Cardiac muscle cell (in vitro differentiated cells and primary cell): ENCODE measurements at regions not wholly inside any gene's neighbourhood (a gene's known extent, or its start where the extent isn't known, plus 50 kb on each side); places are given as distances from the start of the nearest gene placed in this dataset.

Experiments used
- DNase-seq, 2 donors: peaks; one replicate each; pipeline versions ENCODE4 v3.0.0 to v3.0.0-alpha.2; 2010 to 2017; ENCODE audit warnings: low read depth in 1 of 2, low spot score in 1 of 2
- H3K27ac ChIP-seq: fragments of 200-600 bp; sonication (generic); 2 replicates; pipeline ENCODE4 v1.5.1; 2016
- H3K27me3 ChIP-seq: fragments of 200-600 bp; sonication (generic); 2 replicates; pipeline ENCODE4 v1.6.0; 2016; ENCODE audit warnings: control low read depth
- H3K36me3 ChIP-seq: fragments of 200-600 bp; sonication (generic); 2 replicates; pipeline ENCODE4 v1.5.1; 2016; ENCODE audit warnings: control low read depth
- H3K4me1 ChIP-seq: fragments of 200-600 bp; sonication (generic); 2 replicates; pipeline ENCODE4 v1.8.1; 2017; ENCODE audit warnings: low read depth, mild to moderate bottlenecking, mixed run types
- H3K4me3 ChIP-seq: fragments of 200-600 bp; sonication (generic); 2 replicates; pipeline ENCODE4 v1.5.1; 2016; ENCODE audit warnings: mild to moderate bottlenecking
- H3K9me3 ChIP-seq: fragments of 200-600 bp; sonication (generic); 2 replicates; pipeline ENCODE4 v1.5.1; 2017; ENCODE audit warnings: low read depth, mild to moderate bottlenecking, control low read depth
- CTCF ChIP-seq: IDR thresholded peaks from 2 replicates; pipeline ENCODE4 v1.5.1; 2012; ENCODE audit warnings: low read depth, mild to moderate bottlenecking, low read length

GRCh38 chr17:71339206-71339605, 781.6 kb upstream of the SOX9 start:
- H3K4me1 ChIP-seq, result no peaks in the 10 kb centered on the region
- H3K4me3 ChIP-seq, result no peak overlapping the region
- no peak overlapping the region for H3K27ac ChIP-seq
- peak in 1 of 2 donors; percentile 47 for DNase-seq
- H3K36me3 ChIP-seq, result no peaks in the 10 kb centered on the region
- H3K9me3 ChIP-seq, result no peaks in the 10 kb centered on the region
- no peak for TF ChIP-seq CTCF
- H3K27me3 ChIP-seq, result peaks cover 75% of the 10 kb centered on the region

GRCh38 chr17:71342737-71343136, 778.1 kb upstream of the SOX9 start:
- no peaks in the 10 kb centered on the region for H3K9me3 ChIP-seq
- no peaks in the 10 kb centered on the region for H3K36me3 ChIP-seq
- H3K4me3 ChIP-seq, result no peak overlapping the region
- no peak overlapping the region for H3K27ac ChIP-seq
- peaks cover 44% of the 10 kb centered on the region for H3K27me3 ChIP-seq
- TF ChIP-seq CTCF, result no peak
- DNase-seq, result no peak
- H3K4me1 ChIP-seq, result no peaks in the 10 kb centered on the region

GRCh38 chr17:71349908-71350600, 770.8 kb upstream of the SOX9 start:
- Histone ChIP-seq H3K27ac (no peak overlapping the region), H3K4me3 (no peak overlapping the region), H3K9me3 (no peaks in the 10 kb centered on the region), H3K36me3 (no peaks in the 10 kb centered on the region), H3K4me1 (no peaks in the 10 kb centered on the region), H3K27me3 (no peaks in the 10 kb centered on the region)
- no peak for TF ChIP-seq CTCF
- DNase-seq, result peak in 1 of 2 donors; percentile 56

GRCh38 chr17:71360301-71360700, 760.5 kb upstream of the SOX9 start:
- no peak for TF ChIP-seq CTCF
- H3K36me3 ChIP-seq, result no peaks in the 10 kb centered on the region
- H3K4me1 ChIP-seq, result no peaks in the 10 kb centered on the region
- no peaks in the 10 kb centered on the region for H3K9me3 ChIP-seq
- no peak for DNase-seq
- H3K27me3 ChIP-seq, result no peaks in the 10 kb centered on the region
- H3K4me3 ChIP-seq, result no peak overlapping the region
- no peak overlapping the region for H3K27ac ChIP-seq

GRCh38 chr17:71361656-71362450, 759.0 kb upstream of the SOX9 start:
- no peak for TF ChIP-seq CTCF
- Histone ChIP-seq H3K27me3 (no peaks in the 10 kb centered on the region), H3K27ac (no peak overlapping the region), H3K4me1 (no peaks in the 10 kb centered on the region), H3K9me3 (no peaks in the 10 kb centered on the region), H3K4me3 (no peak overlapping the region), H3K36me3 (no peaks in the 10 kb centered on the region)
- DNase-seq, result peak in 1 of 2 donors; percentile 49
